ENCODE measurements at regions not wholly inside any gene's neighbourhood (a gene's known extent, or its start where the extent isn't known, plus 50 kb on each side); places are given as distances from the start of the nearest gene placed in this dataset.

- DNase-seq (ENCODE audit: low read depth, low spot score) = no peak
Observed at GRCh38 chr2:176601066-176601465, 331.8 kb downstream of the MTX2 start.

- DNase-seq (ENCODE audit: low read depth, low spot score) = no peak
Observed at GRCh38 chr2:176612036-176612435, 342.8 kb downstream of the MTX2 start.

GRCh38 chr2:176612736-176613135 is 343.5 kb downstream of the MTX2 start:
- no peak for DNase-seq (ENCODE audit: low read depth, low spot score)

- DNase-seq (ENCODE audit: low read depth, low spot score) = no peak
Observed at GRCh38 chr2:176613323-176613987, 344.2 kb downstream of the MTX2 start.

GRCh38 chr2:176614049-176614448 is 344.8 kb downstream of the MTX2 start:
- DNase-seq (ENCODE audit: low read depth, low spot score) = no peak

- DNase-seq (ENCODE audit: low read depth, low spot score) = no peak
Observed at GRCh38 chr2:176614930-176615329, 345.7 kb downstream of the MTX2 start.

GRCh38 chr2:176619504-176619903 is 350.3 kb downstream of the MTX2 start:
- DNase-seq (ENCODE audit: low read depth, low spot score) = no peak

GRCh38 chr2:176621350-176621749 is 352.1 kb downstream of the MTX2 start:
- DNase-seq (ENCODE audit: low read depth, low spot score) = no peak

GRCh38 chr2:176622792-176623191 is 353.6 kb downstream of the MTX2 start:
- no peak for DNase-seq (ENCODE audit: low read depth, low spot score)

GRCh38 chr2:176626796-176627195 is 357.6 kb downstream of the MTX2 start:
- no peak for DNase-seq (ENCODE audit: low read depth, low spot score)

- no peak for DNase-seq (ENCODE audit: low read depth, low spot score)
Observed at GRCh38 chr2:176628438-176628837, 359.2 kb downstream of the MTX2 start.

- no peak for DNase-seq (ENCODE audit: low read depth, low spot score)
Observed at GRCh38 chr2:176633754-176634153, 364.5 kb downstream of the MTX2 start.

GRCh38 chr2:176636401-176636800 is 367.2 kb downstream of the MTX2 start:
- no peak for DNase-seq (ENCODE audit: low read depth, low spot score)

- no peak for DNase-seq (ENCODE audit: low read depth, low spot score)
Observed at GRCh38 chr2:176637142-176637485, 367.9 kb downstream of the MTX2 start.

GRCh38 chr2:176637486-176638166 is 368.4 kb downstream of the MTX2 start:
- no peak for DNase-seq (ENCODE audit: low read depth, low spot score)

GRCh38 chr2:176638167-176639015 is 369.1 kb downstream of the MTX2 start:
- DNase-seq (ENCODE audit: low read depth, low spot score) = no peak

- DNase-seq (ENCODE audit: low read depth, low spot score) = no peak
Observed at GRCh38 chr2:176639016-176639343, 369.7 kb downstream of the MTX2 start.

GRCh38 chr2:176639671-176640070 is 370.4 kb downstream of the MTX2 start:
- no peak for DNase-seq (ENCODE audit: low read depth, low spot score)

- DNase-seq (ENCODE audit: low read depth, low spot score) = no peak
Observed at GRCh38 chr2:176641436-176641835, 372.2 kb downstream of the MTX2 start.

- no peak for DNase-seq (ENCODE audit: low read depth, low spot score)
Observed at GRCh38 chr2:176642074-176642473, 372.8 kb downstream of the MTX2 start.

GRCh38 chr2:176643646-176644045 is 374.4 kb downstream of the MTX2 start:
- DNase-seq (ENCODE audit: low read depth, low spot score) = no peak

GRCh38 chr2:176645494-176645893 is 376.3 kb downstream of the MTX2 start:
- no peak for DNase-seq (ENCODE audit: low read depth, low spot score)
